Activated T-cell treated with anti-CD3 and anti-CD28 coated beads, Interleukin-2, amount 50 U/mL, for 48 hours (primary cell): ENCODE measurements at regions not wholly inside any gene's neighbourhood (a gene's known extent, or its start where the extent isn't known, plus 50 kb on each side); places are given as distances from the start of the nearest gene placed in this dataset.
A peak's percentile ranks its signal among the peaks of the same experiment; 100 is the strongest.

Source experiments
- DNase-seq, 2 experiments: peaks; one replicate each; pipeline ENCODE4 v3.0.0-alpha.2; 2020

DNA sequence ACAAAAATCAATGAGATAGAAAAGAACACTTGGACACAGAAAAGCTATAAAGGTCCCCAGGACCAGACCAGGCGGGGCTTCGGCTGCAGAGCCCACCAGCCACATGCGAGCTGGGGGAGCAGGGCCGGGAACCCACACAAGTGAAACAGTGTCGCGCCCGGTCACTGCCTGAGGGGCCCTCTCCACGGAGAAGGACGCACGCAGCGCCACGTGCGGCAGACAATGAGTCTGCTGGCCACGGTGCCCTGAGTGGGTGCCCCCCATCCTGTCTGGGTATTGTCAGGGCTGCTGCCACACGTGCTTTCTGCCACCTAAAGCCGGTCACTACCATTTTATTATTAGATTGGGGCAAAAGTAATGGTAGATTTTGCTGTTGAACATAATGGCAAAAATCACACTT is 207.9 kb upstream of the HDAC4 start:
- no peak for DNase-seq

DNA sequence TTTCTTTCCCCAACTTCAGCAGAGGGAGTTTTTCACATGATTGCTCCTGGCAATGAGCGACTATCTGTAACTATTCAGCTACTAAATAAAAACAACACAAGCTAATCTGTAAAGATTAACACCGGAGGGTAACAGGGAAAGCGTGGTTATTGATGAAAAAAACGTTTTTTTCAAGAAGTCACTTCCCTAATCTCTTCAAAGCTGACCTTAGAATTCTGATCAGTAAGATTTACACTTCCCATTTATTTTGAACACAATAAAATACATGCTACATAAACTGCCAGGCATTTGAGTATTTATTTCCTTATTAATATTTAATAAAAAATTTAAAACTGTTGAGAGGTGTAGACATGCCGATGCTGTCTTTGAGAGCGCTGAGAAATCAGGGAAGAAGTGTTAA is 207.4 kb upstream of the HDAC4 start:
- no peak for DNase-seq

- no peak for DNase-seq
Observed at GRCh38 chr2:239607517-239608191, 206.8 kb upstream of the HDAC4 start.

- DNase-seq, result no peak
Observed at GRCh38 chr2:239606741-239607516, 206.1 kb upstream of the HDAC4 start.

GRCh38 chr2:239605976-239606375 is 205.2 kb upstream of the HDAC4 start:
- no peak for DNase-seq

DNA sequence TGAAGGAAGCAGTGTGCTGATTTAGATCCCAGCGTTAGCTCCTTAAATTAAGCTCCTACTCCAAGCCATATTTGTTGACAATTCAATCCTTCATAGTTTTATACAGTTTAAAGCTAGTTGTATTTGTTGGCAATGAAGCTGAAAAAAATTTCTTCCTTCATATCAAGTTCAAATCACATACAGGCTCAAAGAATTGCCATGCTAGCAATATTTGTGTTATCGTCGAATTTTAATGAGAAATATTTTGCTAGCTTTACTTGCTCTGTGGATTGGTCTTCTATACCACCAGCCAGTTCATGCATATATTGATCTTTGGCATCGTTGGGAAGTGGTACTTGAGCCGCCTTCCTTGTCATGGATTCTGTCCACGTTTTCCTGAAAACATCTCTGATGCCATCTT is 204.6 kb upstream of the HDAC4 start:
- no peak for DNase-seq

DNA sequence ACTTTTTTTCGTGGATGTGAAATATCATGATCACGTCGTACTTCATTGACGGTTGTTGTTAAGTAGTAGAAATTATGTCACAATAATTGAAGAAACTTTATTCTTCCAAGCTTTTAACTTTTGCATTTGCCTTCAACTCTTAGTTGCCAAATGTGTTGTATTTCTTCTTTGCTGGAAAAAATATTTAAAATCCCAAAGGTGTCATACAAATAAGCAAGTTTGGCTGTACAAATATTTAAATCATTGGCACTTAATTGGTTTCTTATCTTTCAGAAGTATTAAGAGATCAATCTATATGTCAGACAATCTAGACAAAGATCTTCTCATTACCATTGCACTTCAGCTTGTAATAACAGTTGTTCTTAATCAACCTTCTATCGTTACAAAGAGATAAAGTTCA is 204.0 kb upstream of the HDAC4 start:
- DNase-seq, result no peak

GRCh38 chr2:239603411-239604356 is 202.9 kb upstream of the HDAC4 start:
- no peak for DNase-seq

- peak; percentile 10 to 11 for DNase-seq
Observed at GRCh38 chr2:239602290-239603282, 201.8 kb upstream of the HDAC4 start.

DNA sequence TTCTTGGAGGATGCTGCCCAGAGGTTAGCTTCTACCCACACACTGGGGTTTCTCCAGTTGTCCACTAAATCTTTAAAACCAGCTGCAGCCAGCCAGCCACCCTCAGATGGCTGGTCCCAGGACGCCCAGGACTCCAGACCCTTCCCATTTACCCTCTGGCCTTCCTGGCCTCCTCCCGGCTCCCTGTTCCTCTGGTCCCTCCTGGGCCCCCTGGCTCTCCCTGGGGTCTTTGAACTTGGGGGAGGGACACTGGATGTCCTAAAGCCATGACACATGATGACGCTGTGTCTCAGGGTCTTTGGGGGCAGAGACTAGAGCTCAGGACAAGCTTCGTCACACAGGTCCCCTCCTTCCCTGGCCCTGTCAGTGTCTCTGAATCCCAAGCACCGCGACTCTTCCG is 201.1 kb upstream of the HDAC4 start:
- DNase-seq, result no peak

DNA sequence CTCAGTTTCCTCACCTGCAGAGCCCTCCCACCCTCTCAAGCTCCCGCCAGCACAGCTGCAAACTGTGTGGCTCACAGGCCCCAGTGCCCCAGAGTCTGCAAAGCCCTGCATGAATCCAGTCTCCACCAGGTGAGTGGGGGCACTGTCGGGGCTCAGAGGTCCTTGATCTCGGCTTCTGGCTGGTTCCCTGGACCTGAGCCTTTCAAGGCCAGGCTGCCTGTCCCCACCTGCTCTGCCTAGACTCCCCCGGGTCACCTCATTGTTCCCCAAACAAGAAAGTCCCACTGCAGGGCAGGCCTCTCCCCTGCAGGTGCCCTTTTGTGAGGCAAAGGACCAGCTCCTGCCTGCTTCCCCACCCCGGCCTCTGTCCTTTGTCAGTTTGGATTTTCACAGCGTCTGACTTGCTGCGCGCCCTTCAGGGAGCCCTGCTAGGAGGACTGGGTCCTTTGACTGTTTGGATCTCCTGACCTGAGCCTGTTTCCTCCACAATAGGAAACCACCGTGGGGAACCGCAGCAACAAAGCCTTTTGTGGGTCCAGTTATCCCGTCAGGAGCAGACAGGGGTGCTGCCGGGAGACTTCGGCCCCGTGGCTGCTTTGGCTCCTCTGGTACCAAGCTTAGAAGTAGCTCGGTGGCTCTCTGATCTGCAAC is 200.5 kb upstream of the HDAC4 start:
- DNase-seq, result peak; percentile 7 to 14

DNA sequence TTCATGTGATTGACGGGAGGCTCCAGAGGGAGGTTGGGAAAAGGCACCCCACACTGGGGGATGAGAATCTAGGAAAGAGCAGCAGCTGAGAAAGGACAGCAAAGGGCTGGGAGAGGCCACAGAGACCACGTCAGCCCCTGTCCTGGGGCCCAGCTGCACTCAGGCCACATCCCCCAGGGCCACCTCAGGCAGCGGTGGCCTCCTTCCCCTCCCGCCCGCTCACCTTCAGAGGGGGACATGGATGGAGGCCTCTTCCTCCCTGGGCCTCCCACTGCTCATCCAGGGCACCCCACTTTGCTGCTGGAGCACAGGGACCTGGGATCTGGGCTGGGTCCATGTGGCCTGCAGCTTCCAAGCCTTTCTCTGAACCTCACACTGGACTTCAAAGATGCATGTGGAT is 199.8 kb upstream of the HDAC4 start:
- peak in 1 of 2 experiments; percentile 1 for DNase-seq

DNA sequence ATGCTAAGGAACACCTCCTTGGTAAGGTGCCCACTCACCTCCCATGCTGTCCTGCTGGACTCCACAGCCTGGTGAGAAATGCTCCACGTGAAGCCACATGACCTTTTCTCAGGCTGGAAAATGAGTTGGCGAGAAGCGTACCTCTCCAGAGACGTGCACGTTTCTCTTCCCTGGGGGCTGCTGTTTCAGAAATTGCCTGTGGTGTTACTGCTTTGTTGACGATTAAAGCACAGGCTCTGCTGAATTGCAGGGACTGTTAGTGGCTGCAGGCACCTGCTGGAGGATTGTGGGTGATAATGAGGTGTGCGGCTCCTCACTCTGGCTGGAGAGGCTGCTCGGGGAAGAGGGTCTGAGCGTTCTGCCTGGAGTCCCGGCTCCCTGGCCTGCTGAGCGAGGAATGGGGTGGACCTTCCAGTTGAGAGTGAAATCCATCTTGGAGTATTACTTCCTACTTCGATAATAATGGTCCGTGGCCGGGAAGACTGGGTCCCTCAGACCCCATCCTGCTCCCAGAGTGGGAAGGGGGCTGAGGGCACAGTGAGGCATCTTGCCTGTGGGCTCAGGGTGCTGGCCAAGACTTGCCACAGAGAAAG is 199.3 kb upstream of the HDAC4 start:
- DNase-seq, result peak; percentile 3 to 7

GRCh38 chr2:239599299-239599698 is 198.5 kb upstream of the HDAC4 start:
- peak; percentile 7 to 12 for DNase-seq

GRCh38 chr2:239598732-239599090 is 197.9 kb upstream of the HDAC4 start:
- no peak for DNase-seq

GRCh38 chr2:239598011-239598731 is 197.4 kb upstream of the HDAC4 start:
- no peak for DNase-seq

- peak in 1 of 2 experiments; percentile 6 for DNase-seq
Observed at GRCh38 chr2:239597216-239597615, 196.4 kb upstream of the HDAC4 start.

DNA sequence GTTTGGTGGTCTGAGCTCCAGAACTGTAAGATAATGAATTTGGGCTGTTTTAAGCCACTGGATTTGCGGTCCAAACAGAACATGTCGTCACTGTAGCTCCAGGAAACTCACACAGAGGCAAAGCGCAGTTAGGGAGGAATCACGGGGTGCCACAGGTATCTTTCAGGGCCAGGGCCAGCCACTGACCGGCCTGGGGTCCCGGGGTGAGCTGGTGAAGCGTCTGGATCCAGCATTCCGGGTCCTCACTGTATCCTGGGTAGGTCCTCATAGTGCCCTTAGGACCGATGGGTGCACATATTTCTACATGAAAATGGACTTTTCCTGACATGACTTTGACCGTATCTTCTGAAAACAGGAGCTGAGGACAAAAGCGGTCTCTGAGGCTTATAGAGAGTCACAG is 196.0 kb upstream of the HDAC4 start:
- DNase-seq, result no peak

DNA sequence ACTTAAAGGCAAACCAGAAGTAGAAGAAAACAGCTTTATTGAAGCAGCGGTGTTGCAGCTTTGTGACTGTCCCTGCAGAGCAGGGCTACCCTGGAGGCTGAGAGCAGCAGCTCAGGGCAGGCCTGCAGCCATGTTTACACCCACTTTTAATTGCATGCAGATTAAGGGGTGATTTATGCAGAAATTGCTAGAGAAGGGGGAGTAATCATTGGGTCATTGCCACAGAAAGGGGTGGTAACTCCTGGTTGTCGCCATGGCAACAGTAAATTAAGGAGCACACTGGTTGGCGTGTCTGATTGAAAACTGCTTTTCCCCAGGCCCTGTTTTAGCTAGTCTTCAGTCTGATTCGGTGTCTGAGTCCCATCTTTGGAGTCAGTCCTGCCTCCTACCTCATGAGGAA is 195.4 kb upstream of the HDAC4 start:
- DNase-seq, result no peak

GRCh38 chr2:239595726-239596125 is 194.9 kb upstream of the HDAC4 start:
- DNase-seq, result no peak
